Neural cell (in vitro differentiated cells): ENCODE measurements at regions not wholly inside any gene's neighbourhood (a gene's known extent, or its start where the extent isn't known, plus 50 kb on each side); places are given as distances from the start of the nearest gene placed in this dataset.

ENCODE experiments used
- CTCF ChIP-seq: fragments of 450-650 bp; IDR thresholded peaks from 2 replicates; pipeline ENCODE4 v1.5.1; 2014; ENCODE audit warnings: antibody characterized with exemption, mild to moderate bottlenecking, moderate library complexity; ENCODE audit not compliant: poor library complexity, severe bottlenecking
- EZH2 ChIP-seq: fragments of 200-600, 300-800 bp; shearing (Covaris generic), sonication (generic); IDR thresholded peaks from 2 replicates; pipeline ENCODE4 v1.6.1; 2014; ENCODE audit warnings: antibody characterized with exemption, low read length, borderline replicate concordance, mild to moderate bottlenecking; ENCODE audit not compliant: insufficient read depth, poor library complexity, severe bottlenecking
- POLR2AphosphoS5 ChIP-seq: IDR thresholded peaks from 2 replicates; pipeline ENCODE4 v1.6.1; 2012
- RAD21 ChIP-seq: fragments of 450-650 bp; conservative IDR thresholded peaks from 2 replicates; pipeline ENCODE4 v1.6.1; 2014; ENCODE audit warnings: antibody characterized with exemption, mild to moderate bottlenecking, moderate library complexity
- REST ChIP-seq: IDR thresholded peaks from 2 replicates; pipeline ENCODE4 v1.6.1; 2012; ENCODE audit warnings: borderline replicate concordance
- SMC3 ChIP-seq: fragments of 450-650 bp; conservative IDR thresholded peaks from 2 replicates; pipeline ENCODE4 v1.6.1; 2014; ENCODE audit warnings: antibody characterized with exemption, mild to moderate bottlenecking, moderate library complexity; ENCODE audit not compliant: poor library complexity
- TAF1 ChIP-seq: IDR thresholded peaks from 2 replicates; pipeline ENCODE4 v1.6.1; 2012; ENCODE audit warnings: low read depth

- TF ChIP-seq CTCF, result no peak
- TF ChIP-seq EZH2, result no peak
- no peak for TF ChIP-seq SMC3
- TF ChIP-seq POLR2AphosphoS5, result no peak
- no peak for TF ChIP-seq REST
- no peak for TF ChIP-seq TAF1
- no peak for TF ChIP-seq RAD21
These were observed 1571.8 kb downstream of the STIM2 start for GRCh38 chr4:28432348-28433025.
